PC-3 (cell line): ENCODE measurements at regions not wholly inside any gene's neighbourhood (a gene's known extent, or its start where the extent isn't known, plus 50 kb on each side); places are given as distances from the start of the nearest gene placed in this dataset.
A peak's percentile ranks its signal among the peaks of the same experiment; 100 is the strongest.

Source experiments
- ATAC-seq: fragments of 200-7000 bp; cut with Tn5 transposase; 2 replicates; pipeline ENCODE4 v1.9.1; 2020; ENCODE audit warnings: mild to moderate bottlenecking, moderate library complexity
- BruUV-seq: library from RNA; stranded (reverse); fragments of 400-500 nt; replicated peaks from 2 replicates; lab custom pipeline; 2021; lab: Mats Ljungman, UMichigan
- CTCF ChIA-PET: fragments of 300-600 bp; sonication (Branson Sonifier 250); formaldehyde crosslinking; loops from one replicate; lab custom pipeline; 2022; ENCODE audit warnings: antibody characterized with exemption; lab: Charles Lee
- POLR2A ChIA-PET: fragments of 300-600 bp; sonication (Branson Sonifier 250); formaldehyde crosslinking; loops from one replicate; lab custom pipeline; 2022; ENCODE audit warnings: antibody characterized with exemption; ENCODE audit not compliant: unreplicated experiment; lab: Charles Lee
- DNase-seq: peaks from one replicate; pipeline ENCODE4 v3.0.0-alpha.2; 2015
- H2AFZ ChIP-seq: fragments of 300-600 bp; sonication (generic); 2 replicates; pipeline ENCODE4 v1.6.0; 2016; ENCODE audit warnings: antibody characterized with exemption, low read length
- H3F3A ChIP-seq: fragments of 300-600 bp; sonication (generic); one replicate; pipeline ENCODE4 v1.6.0; 2017; ENCODE audit warnings: antibody characterized with exemption, low read length, control low read depth, mild to moderate bottlenecking; ENCODE audit not compliant: unreplicated experiment
- H3K27ac ChIP-seq: fragments of 300-600 bp; sonication (generic); 2 replicates; pipeline ENCODE4 v1.5.1; 2016; ENCODE audit warnings: mild to moderate bottlenecking, low read length
- H3K27me3 ChIP-seq: fragments of 300-600 bp; sonication (generic); 2 replicates; pipeline ENCODE4 v1.6.1; 2016; ENCODE audit warnings: low read length, mixed read lengths
- H3K36me3 ChIP-seq: fragments of 300-600 bp; sonication (generic); 2 replicates; pipeline ENCODE4 v1.6.1; 2016; ENCODE audit warnings: low read depth, mixed run types, low read length, mixed read lengths
- H3K4me1 ChIP-seq: fragments of 300-600 bp; sonication (generic); 2 replicates; pipeline ENCODE4 v1.5.1; 2016; ENCODE audit warnings: low read length; ENCODE audit not compliant: insufficient read depth
- H3K4me2 ChIP-seq: fragments of 300-600 bp; sonication (generic); 2 replicates; pipeline ENCODE4 v1.6.0; 2016; ENCODE audit warnings: low read length
- H3K4me3 ChIP-seq: fragments of 300-600 bp; sonication (generic); 2 replicates; pipeline ENCODE4 v1.5.1; 2016; ENCODE audit warnings: mild to moderate bottlenecking, low read length, mixed read lengths
- H3K79me2 ChIP-seq: fragments of 300-600 bp; sonication (generic); 2 replicates; pipeline ENCODE4 v1.6.1; 2017; ENCODE audit warnings: low read length, mixed read lengths
- H3K9ac ChIP-seq: fragments of 300-600 bp; sonication (generic); 2 replicates; pipeline ENCODE4 v1.6.0; 2016; ENCODE audit warnings: mild to moderate bottlenecking, low read length
- H3K9me2 ChIP-seq: fragments of 300-600 bp; sonication (generic); replicated peaks from 2 replicates; pipeline ENCODE4 v1.6.1; 2016; ENCODE audit warnings: mixed run types, low read length, mixed read lengths
- H3K9me3 ChIP-seq: fragments of 300-600 bp; sonication (generic); 2 replicates; pipeline ENCODE4 v1.6.1; 2016; ENCODE audit warnings: low read length, mixed read lengths
- H4K20me1 ChIP-seq: fragments of 300-600 bp; sonication (generic); 2 replicates; pipeline ENCODE4 v1.6.1; 2016; ENCODE audit warnings: low read length, mixed read lengths
- EZH2 ChIP-seq: fragments of 300-600 bp; sonication (generic); IDR thresholded peaks from one replicate; pipeline ENCODE4 v1.6.1; 2017; ENCODE audit warnings: antibody characterized with exemption, mild to moderate bottlenecking, low read length; ENCODE audit not compliant: unreplicated experiment
- EZH2phosphoT487 ChIP-seq: fragments of 300-600 bp; sonication (generic); IDR thresholded peaks from 2 replicates; pipeline ENCODE4 v1.6.1; 2018; ENCODE audit warnings: mild to moderate bottlenecking, antibody characterized with exemption, low read length, borderline replicate concordance
- intact Hi-C: fragments of 100-400 bp; cut with micrococcal nuclease; formaldehyde crosslinking; loops from 2 replicates; pipeline ENCODE4 v1.9.0; 2023
- TF ChIP-seq, protein P1 (sequence below): fragments of 300-600 bp; sonication (generic); conservative IDR thresholded peaks from 2 replicates; pipeline ENCODE4 v1.5.1; 2017; ENCODE audit warnings: antibody characterized with exemption, low read depth, mild to moderate bottlenecking, low read length

DNA sequence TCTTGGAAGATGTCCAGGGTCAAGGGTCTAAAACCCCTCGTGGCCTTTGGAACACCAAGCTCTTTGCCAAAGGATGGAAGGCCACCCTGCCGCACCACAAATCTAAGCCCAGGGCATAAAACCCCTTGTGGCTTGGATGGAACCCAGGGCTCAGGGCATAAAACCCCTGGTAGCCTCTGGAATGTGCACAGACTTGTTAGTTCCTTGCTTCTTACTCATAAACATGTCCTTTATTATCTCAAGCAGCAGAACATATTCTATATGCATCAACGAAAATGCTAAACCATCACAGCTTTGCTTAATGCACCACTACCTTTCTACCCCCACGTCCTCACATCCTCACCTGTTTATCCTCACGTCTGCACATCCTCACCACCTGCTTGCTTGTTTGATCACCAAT is 998.0 kb downstream of the DSC3 start:
- ChIA-PET POLR2A (no interaction called here), CTCF (no interaction called here)
- H3K9me3 ChIP-seq: no peaks in the 10 kb centered on the region
- DNase-seq (peak; percentile 70), ATAC-seq (0 out of 2 replicates have a peak, but pooled peaks have one; percentile 24)
- no peaks in the 10 kb centered on the region for H3K9me2 ChIP-seq
- H2AFZ ChIP-seq: no peak overlapping the region
- H3K4me3 ChIP-seq: no peak overlapping the region
- H3K4me2 ChIP-seq: no peak overlapping the region
- no TSS peak for BruUV-seq
- intact Hi-C loops: no loop called here
- TF ChIP-seq EZH2 (no peak), EZH2phosphoT487 (no peak)
- TF ChIP-seq, protein P1, sequence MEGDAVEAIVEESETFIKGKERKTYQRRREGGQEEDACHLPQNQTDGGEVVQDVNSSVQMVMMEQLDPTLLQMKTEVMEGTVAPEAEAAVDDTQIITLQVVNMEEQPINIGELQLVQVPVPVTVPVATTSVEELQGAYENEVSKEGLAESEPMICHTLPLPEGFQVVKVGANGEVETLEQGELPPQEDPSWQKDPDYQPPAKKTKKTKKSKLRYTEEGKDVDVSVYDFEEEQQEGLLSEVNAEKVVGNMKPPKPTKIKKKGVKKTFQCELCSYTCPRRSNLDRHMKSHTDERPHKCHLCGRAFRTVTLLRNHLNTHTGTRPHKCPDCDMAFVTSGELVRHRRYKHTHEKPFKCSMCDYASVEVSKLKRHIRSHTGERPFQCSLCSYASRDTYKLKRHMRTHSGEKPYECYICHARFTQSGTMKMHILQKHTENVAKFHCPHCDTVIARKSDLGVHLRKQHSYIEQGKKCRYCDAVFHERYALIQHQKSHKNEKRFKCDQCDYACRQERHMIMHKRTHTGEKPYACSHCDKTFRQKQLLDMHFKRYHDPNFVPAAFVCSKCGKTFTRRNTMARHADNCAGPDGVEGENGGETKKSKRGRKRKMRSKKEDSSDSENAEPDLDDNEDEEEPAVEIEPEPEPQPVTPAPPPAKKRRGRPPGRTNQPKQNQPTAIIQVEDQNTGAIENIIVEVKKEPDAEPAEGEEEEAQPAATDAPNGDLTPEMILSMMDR: no peak
- H3K79me2 ChIP-seq: no peaks in the 10 kb centered on the region
- H3K27me3 ChIP-seq: no peaks in the 10 kb centered on the region
- no peak overlapping the region for H3K27ac ChIP-seq
- 0 out of 2 replicates have a peak, but pooled peaks cover 9% of the 10 kb centered on the region for H3K4me1 ChIP-seq
- H3K36me3 ChIP-seq: no peaks in the 10 kb centered on the region
- H4K20me1 ChIP-seq: no peaks in the 10 kb centered on the region
- no peak overlapping the region for H3K9ac ChIP-seq
- H3F3A ChIP-seq: no peaks in the 10 kb centered on the region

- ATAC-seq (no peak), DNase-seq (no peak)
- no peaks in the 10 kb centered on the region for H3F3A ChIP-seq
- no peaks in the 10 kb centered on the region for H4K20me1 ChIP-seq
- H3K4me2 ChIP-seq: no peak overlapping the region
- TF ChIP-seq, protein P1: no peak
- TF ChIP-seq EZH2 (no peak), EZH2phosphoT487 (no peak)
- POLR2A ChIA-PET: no interaction called here
- no peak overlapping the region for H3K27ac ChIP-seq
- CTCF ChIA-PET: no interaction called here
- intact Hi-C loops: no loop called here
- BruUV-seq: no TSS peak
- no peaks in the 10 kb centered on the region for H3K9me2 ChIP-seq
- H3K27me3 ChIP-seq: no peaks in the 10 kb centered on the region
- H2AFZ ChIP-seq: no peak overlapping the region
- no peaks in the 10 kb centered on the region for H3K36me3 ChIP-seq
- H3K9ac ChIP-seq: no peak overlapping the region
- no peak overlapping the region for H3K4me3 ChIP-seq
- 0 out of 2 replicates have a peak, but pooled peaks cover under 1% of the 10 kb centered on the region for H3K4me1 ChIP-seq
- H3K9me3 ChIP-seq: peaks cover 6% of the 10 kb centered on the region; the same call in 1 of the 2 replicates
- H3K79me2 ChIP-seq: no peaks in the 10 kb centered on the region
Measured at GRCh38 chr18:30039201-30039600, 1003.3 kb downstream of the DSC3 start.

DNA sequence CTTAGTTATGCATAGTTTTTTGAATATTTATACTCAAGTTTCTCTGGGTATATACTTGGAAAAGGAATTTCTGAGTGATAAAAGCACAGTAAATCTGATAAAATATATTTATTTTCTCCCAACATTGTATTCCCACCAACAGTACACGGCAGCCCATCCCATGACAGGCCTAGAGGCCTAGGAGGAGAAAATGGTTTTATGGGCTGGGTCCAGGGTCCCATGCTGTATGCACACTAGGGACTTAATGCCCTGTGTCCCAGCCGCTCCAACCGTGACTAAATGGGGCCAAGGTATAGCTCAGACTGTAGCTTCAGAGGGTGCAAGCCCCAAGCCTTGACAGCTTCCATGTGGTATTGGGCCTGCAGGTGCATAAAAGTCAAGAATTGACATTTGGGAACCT is 1007.7 kb downstream of the DSC3 start:
- DNase-seq (no peak), ATAC-seq (no peak)
- ChIA-PET POLR2A (no interaction called here), CTCF (no interaction called here)
- Histone ChIP-seq H3K27ac (no peak overlapping the region), H3K36me3 (no peaks in the 10 kb centered on the region), H4K20me1 (no peaks in the 10 kb centered on the region), H2AFZ (no peak overlapping the region), H3K4me3 (no peak overlapping the region), H3K4me2 (no peak overlapping the region), H3K4me1 (no peaks in the 10 kb centered on the region), H3F3A (no peaks in the 10 kb centered on the region), H3K27me3 (no peaks in the 10 kb centered on the region), H3K79me2 (no peaks in the 10 kb centered on the region), H3K9me3 (peaks cover 6% of the 10 kb centered on the region; the same call in 1 of the 2 replicates), H3K9me2 (no peaks in the 10 kb centered on the region), H3K9ac (no peak overlapping the region)
- intact Hi-C loops: no loop called here
- BruUV-seq: no TSS peak
- TF ChIP-seq EZH2 (no peak), EZH2phosphoT487 (no peak)
- TF ChIP-seq, protein P1: no peak
